Stimulated activated naive CD4-positive, alpha-beta T cell treated with Interleukin-2 at 50 U/mL for 16 hours (primary cell): ENCODE measurements at regions not wholly inside any gene's neighbourhood (a gene's known extent, or its start where the extent isn't known, plus 50 kb on each side); places are given as distances from the start of the nearest gene placed in this dataset.
"Not testable (repeated sequence)": the region's sequence is repeated elsewhere in the genome, so short reads cannot be mapped to it uniquely, and the experiment has no call there.

Source experiments
- DNase-seq: peaks from one replicate; lab custom pipeline; 2025; lab: John Stamatoyannopoulos, UW

GRCh38 chrX:1778817-1779216 is 164.0 kb downstream of the ASMT start:
- no peak for DNase-seq

- DNase-seq = no peak
These were observed 164.8 kb downstream of the ASMT start for GRCh38 chrX:1779626-1780025.

GRCh38 chrX:1781766-1782165 is 166.9 kb downstream of the ASMT start:
- no peak for DNase-seq

- no peak for DNase-seq
These were observed 169.9 kb downstream of the ASMT start for GRCh38 chrX:1784773-1785172.

GRCh38 chrX:1788300-1788911 is 173.5 kb downstream of the ASMT start:
- DNase-seq = no peak

GRCh38 chrX:1792636-1793035 is 177.8 kb downstream of the ASMT start:
- no peak for DNase-seq

- DNase-seq = no peak
These were observed 179.7 kb downstream of the ASMT start for GRCh38 chrX:1794586-1794985.

- no peak for DNase-seq
These were observed 188.1 kb downstream of the ASMT start for GRCh38 chrX:1802912-1803311.

GRCh38 chrX:1803741-1804140 is 188.9 kb downstream of the ASMT start:
- no peak for DNase-seq

GRCh38 chrX:1807301-1807731 is 192.5 kb downstream of the ASMT start:
- no peak for DNase-seq

GRCh38 chrX:1809581-1809980 is 194.7 kb downstream of the ASMT start:
- DNase-seq = no peak

GRCh38 chrX:1813809-1814208 is 198.9 kb downstream of the ASMT start:
- no peak for DNase-seq

GRCh38 chrX:1815456-1816175 is 200.8 kb downstream of the ASMT start:
- no peak for DNase-seq

GRCh38 chrX:1816387-1816982 is 201.6 kb downstream of the ASMT start:
- not testable (repeated sequence) for DNase-seq

- DNase-seq = no peak
These were observed 207.0 kb downstream of the ASMT start for GRCh38 chrX:1821846-1822245.

GRCh38 chrX:1824855-1825254 is 210.0 kb downstream of the ASMT start:
- no peak for DNase-seq

- no peak for DNase-seq
These were observed 218.9 kb downstream of the ASMT start for GRCh38 chrX:1833656-1834360.

- no peak for DNase-seq
These were observed 220.2 kb downstream of the ASMT start for GRCh38 chrX:1835056-1835455.

GRCh38 chrX:1836683-1837082 is 221.8 kb downstream of the ASMT start:
- no peak for DNase-seq

GRCh38 chrX:1841746-1842145 is 226.9 kb downstream of the ASMT start:
- DNase-seq = no peak

- not testable (repeated sequence) for DNase-seq
These were observed 232.1 kb downstream of the ASMT start for GRCh38 chrX:1847000-1847399.

GRCh38 chrX:1847790-1848189 is 232.9 kb downstream of the ASMT start:
- not testable (repeated sequence) for DNase-seq

GRCh38 chrX:1851527-1851926 is 236.7 kb downstream of the ASMT start:
- no peak for DNase-seq
